HCT116 (cell line): ENCODE measurements at regions not wholly inside any gene's neighbourhood (a gene's known extent, or its start where the extent isn't known, plus 50 kb on each side); places are given as distances from the start of the nearest gene placed in this dataset.

ENCODE experiments used
- ATAC-seq: fragments of 200-7000 bp; cut with Tn5 transposase; 2 replicates; pipeline ENCODE4 v1.9.1; 2020; ENCODE audit warnings: mild to moderate bottlenecking, moderate library complexity
- BruUV-seq: library from RNA; stranded (reverse); fragments of 400-500 nt; replicated peaks from 2 replicates; lab custom pipeline; 2021; lab: Mats Ljungman, UMichigan
- CTCF ChIA-PET: fragments of 300-600 bp; sonication (Branson Sonifier 250); formaldehyde crosslinking; loops from one replicate; lab custom pipeline; 2021; ENCODE audit warnings: antibody characterized with exemption; lab: Charles Lee
- POLR2A ChIA-PET: fragments of 300-600, 350-600 bp; sonication (Branson Sonifier 250); formaldehyde crosslinking; loops from one replicate; lab custom pipeline; 2021; ENCODE audit warnings: antibody characterized with exemption; lab: Charles Lee
- RAD21 ChIA-PET, 2 experiments: fragments of 300-600 bp; sonication (Branson Sonifier 250); formaldehyde crosslinking; loops; one replicate each; lab custom pipeline; 2023; ENCODE audit warnings: low total read pairs in 2 of 2; ENCODE audit not compliant: uncharacterized antibody in 2 of 2, unreplicated experiment in 2 of 2, low non-redundant PET in 1 of 2; lab: Charles Lee
- DNase-seq: peaks from one replicate; pipeline ENCODE4 v3.0.0-alpha.2; 2010; ENCODE audit warnings: low read depth, low spot score
- H2AFZ ChIP-seq: fragments of 200-600 bp; shearing (Covaris generic), sonication (generic); 2 replicates; pipeline ENCODE4 v1.6.1; 2017; ENCODE audit warnings: low read depth, mixed run types, mixed read lengths, antibody characterized with exemption, low read length; ENCODE audit not compliant: poor library complexity, severe bottlenecking
- H3K27ac ChIP-seq: 2 replicates; pipeline ENCODE4 v1.5.1; 2012; ENCODE audit warnings: low read depth, low read length
- H3K27me3 ChIP-seq: fragments of 200-600 bp; sonication (generic); 2 replicates; pipeline ENCODE4 v1.6.1; 2016; ENCODE audit warnings: mixed run types, low read length, mixed read lengths; ENCODE audit not compliant: insufficient read depth
- H3K36me3 ChIP-seq, 2 experiments: fragments of 200-500 bp in 1 of 2; fragments of 200-600 bp in 1 of 2; sonication (Bioruptor generic) in 1 of 2; sonication (generic) in 1 of 2; 2 replicates each; pipeline versions ENCODE4 v1.5.1 to v1.6.1; 2014 to 2016; ENCODE audit warnings: low read length in 2 of 2, inconsistent platforms in 1 of 2, mixed read lengths in 1 of 2, mixed run types in 1 of 2; ENCODE audit not compliant: insufficient read depth in 2 of 2, control insufficient read depth in 1 of 2
- H3K4me1 ChIP-seq, 2 experiments: fragments of 200-600 bp in 1 of 2; sonication (generic) in 1 of 2; 2 replicates each; pipeline versions ENCODE4 v1.5.1 to v1.6.1; 2012 to 2017; ENCODE audit warnings: low read length in 2 of 2, inconsistent platforms in 1 of 2, mild to moderate bottlenecking in 1 of 2, mixed read lengths in 1 of 2, mixed run types in 1 of 2, moderate library complexity in 1 of 2; ENCODE audit not compliant: insufficient read depth in 2 of 2, control insufficient read depth in 1 of 2
- H3K4me2 ChIP-seq: fragments of 200-600 bp; sonication (generic); 2 replicates; pipeline ENCODE4 v1.6.1; 2017; ENCODE audit warnings: mixed run types, low read length, mixed read lengths
- H3K4me3 ChIP-seq, 2 experiments: fragments of 200-600 bp in 1 of 2; sonication (generic) in 1 of 2; replicated peaks in 1 of 2; 2 replicates each; pipeline ENCODE4 v1.5.1; 2011 to 2016; ENCODE audit warnings: low read length in 2 of 2, control low read depth in 1 of 2, low read depth in 1 of 2, mild to moderate bottlenecking in 1 of 2, mixed read lengths in 1 of 2, mixed run types in 1 of 2
- H3K79me2 ChIP-seq: fragments of 200-600 bp; sonication (generic); 2 replicates; pipeline ENCODE4 v1.6.1; 2017; ENCODE audit warnings: mild to moderate bottlenecking, mixed run types, low read length, moderate library complexity, mixed read lengths; ENCODE audit not compliant: insufficient read depth
- H3K9ac ChIP-seq: fragments of 200-600 bp; sonication (generic); 2 replicates; pipeline ENCODE4 v1.6.1; 2016; ENCODE audit warnings: low read length, mixed read lengths
- H3K9me2 ChIP-seq: fragments of 200-600 bp; sonication (generic), shearing (Covaris generic); 2 replicates; pipeline ENCODE4 v1.6.1; 2017; ENCODE audit warnings: mixed run types, mild to moderate bottlenecking, moderate library complexity; ENCODE audit not compliant: insufficient read depth
- H3K9me3 ChIP-seq, 2 experiments: fragments of 200-500 bp in 1 of 2; fragments of 200-600 bp in 1 of 2; sonication (Bioruptor generic) in 1 of 2; sonication (generic) in 1 of 2; 2 replicates each; pipeline ENCODE4 v1.6.1; 2014 to 2017; ENCODE audit warnings: low read length in 2 of 2, mixed read lengths in 2 of 2, inconsistent platforms in 1 of 2, low read depth in 1 of 2, mild to moderate bottlenecking in 1 of 2, mixed run types in 1 of 2, moderate library complexity in 1 of 2; ENCODE audit not compliant: control insufficient read depth in 1 of 2, insufficient read depth in 1 of 2
- H4K20me1 ChIP-seq: fragments of 200-600 bp; sonication (generic), shearing (Covaris generic); 2 replicates; pipeline ENCODE4 v1.6.1; 2017; ENCODE audit warnings: mixed run types, mild to moderate bottlenecking, moderate library complexity; ENCODE audit not compliant: insufficient read depth
- CBX3 ChIP-seq: IDR thresholded peaks from 2 replicates; pipeline ENCODE4 v1.6.1; 2012; ENCODE audit warnings: low read depth
- CTCF ChIP-seq, 3 experiments: fragments of 200-600 bp in 1 of 3; sonication (generic) in 1 of 3; IDR thresholded peaks in 2 of 3; conservative IDR thresholded peaks in 1 of 3; 2 replicates each; pipeline ENCODE4 v1.5.1; 2012 to 2017; ENCODE audit warnings: low read depth in 2 of 3, low read length in 2 of 3, antibody characterized with exemption in 1 of 3, borderline replicate concordance in 1 of 3, control low read depth in 1 of 3, mild to moderate bottlenecking in 1 of 3, mixed read lengths in 1 of 3, mixed run types in 1 of 3, moderate library complexity in 1 of 3; ENCODE audit not compliant: insufficient read depth in 1 of 3
- EZH2 ChIP-seq: fragments of 200-600 bp; sonication (generic); IDR thresholded peaks from 2 replicates; pipeline ENCODE4 v1.6.1; 2017; ENCODE audit warnings: antibody characterized with exemption, mixed run types
- EZH2phosphoT487 ChIP-seq: fragments of 200-600 bp; IDR thresholded peaks from 2 replicates; pipeline ENCODE4 v1.6.1; 2018; ENCODE audit warnings: antibody characterized with exemption, borderline replicate concordance
- FOSL1 ChIP-seq: IDR thresholded peaks from 2 replicates; pipeline ENCODE4 v1.6.1; 2012; ENCODE audit warnings: low read depth
- MAX ChIP-seq: IDR thresholded peaks from 2 replicates; pipeline ENCODE4 v1.6.1; 2012
- POLR2A ChIP-seq: IDR thresholded peaks from 2 replicates; pipeline ENCODE4 v1.7.0; 2011; ENCODE audit warnings: borderline replicate concordance; ENCODE audit not compliant: insufficient read depth, insufficient read length; ENCODE audit errors: extremely low read depth
- POLR2AphosphoS5 ChIP-seq: IDR thresholded peaks from 2 replicates; pipeline ENCODE4 v1.6.1; 2011; ENCODE audit warnings: mild to moderate bottlenecking, low read depth, low read length, moderate library complexity
- RAD21 ChIP-seq: IDR thresholded peaks from 2 replicates; pipeline ENCODE4 v1.6.1; 2012; ENCODE audit warnings: low read depth, mild to moderate bottlenecking
- SIN3A ChIP-seq: IDR thresholded peaks from 2 replicates; pipeline ENCODE4 v1.6.1; 2012; ENCODE audit warnings: low read depth
- SP1 ChIP-seq: IDR thresholded peaks from 2 replicates; pipeline ENCODE4 v1.6.1; 2012; ENCODE audit warnings: low read depth
- TCF7L2 ChIP-seq: IDR thresholded peaks from 2 replicates; pipeline ENCODE4 v1.7.0; 2011; ENCODE audit warnings: borderline replicate concordance, inconsistent platforms; ENCODE audit not compliant: insufficient read depth, insufficient read length; ENCODE audit errors: extremely low read depth
- intact Hi-C: fragments of 100-400 bp; cut with micrococcal nuclease; formaldehyde crosslinking; loops from 2 replicates; pipeline ENCODE4 v1.10.0; 2022

DNA sequence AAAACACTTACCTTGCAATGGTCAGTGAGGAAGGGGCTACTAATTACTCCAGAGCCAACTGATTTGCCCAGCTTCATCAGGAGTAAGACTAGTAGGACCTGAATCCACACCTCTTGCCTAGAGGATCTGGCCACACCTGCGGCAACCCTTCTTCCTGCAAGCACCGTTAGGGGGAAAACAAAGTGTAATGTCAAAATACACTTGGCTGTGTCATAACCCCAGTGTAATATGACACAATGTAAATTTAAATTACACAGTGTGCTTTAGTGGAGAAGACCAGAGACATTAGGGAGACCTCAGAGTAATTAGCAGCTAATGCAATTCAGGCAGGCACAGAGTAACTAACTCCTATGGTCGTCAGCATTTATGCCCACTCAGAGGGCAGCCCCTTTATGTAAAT, 308.5 kb upstream of the ARRDC4 start:
- POLR2A ChIA-PET, result no interaction called here
- RAD21 ChIA-PET, result no interaction called here

DNA sequence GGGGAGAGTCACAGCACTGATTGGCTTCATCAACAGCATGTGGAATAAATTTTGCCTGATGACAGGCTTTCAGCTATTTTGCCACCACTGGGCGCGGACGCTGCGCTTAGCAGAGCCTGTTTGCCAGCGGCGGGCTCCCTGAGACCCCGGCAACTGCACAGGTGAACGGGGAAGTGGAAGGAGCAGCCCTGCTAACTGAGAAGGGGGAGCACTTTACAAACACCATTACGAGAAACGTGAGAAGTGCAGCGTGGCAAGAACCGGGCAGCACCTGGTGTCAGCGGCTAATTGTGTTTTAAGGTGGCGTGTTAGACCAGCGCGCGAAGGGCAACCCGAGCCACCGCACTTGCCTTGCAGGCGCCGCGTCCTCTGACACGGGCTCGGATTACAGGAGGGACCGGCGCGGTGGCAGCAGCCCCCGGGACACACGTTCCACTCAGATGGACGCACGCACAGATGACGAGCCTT, 307.8 kb upstream of the ARRDC4 start:
- CTCF ChIA-PET, result no interaction called here
- Histone ChIP-seq H3K4me1 (no peaks in the 10 kb centered on the region), H3K9ac (no peak overlapping the region), H3K9me3 (no peaks in the 10 kb centered on the region; a peak in 2 of 4 replicates), H3K4me2 (no peak overlapping the region), H2AFZ (no peak overlapping the region), H3K36me3 (no peaks in the 10 kb centered on the region), H3K9me2 (no peaks in the 10 kb centered on the region), H3K79me2 (no peaks in the 10 kb centered on the region), H4K20me1 (no peaks in the 10 kb centered on the region), H3K27ac (no peak overlapping the region), H3K27me3 (no peaks in the 10 kb centered on the region), H3K4me3 (no peak overlapping the region)
- ATAC-seq (no peak), DNase-seq (no peak)
- TF ChIP-seq POLR2A (no peak), SIN3A (no peak)
- intact Hi-C loops, result no loop called here
- RAD21 ChIA-PET, result no interaction called here
- no TSS peak for BruUV-seq
- POLR2A ChIA-PET, result no interaction called here

More for the DNA sequence above, 308.5 kb upstream of the ARRDC4 start:
- H3K4me2 ChIP-seq, result no peak overlapping the region
- H3K79me2 ChIP-seq, result no peaks in the 10 kb centered on the region
- CTCF ChIA-PET, result no interaction called here
- no peaks in the 10 kb centered on the region for H3K4me1 ChIP-seq
- DNase-seq (no peak), ATAC-seq (no peak)
- H3K27ac ChIP-seq, result no peak overlapping the region
- H3K9ac ChIP-seq, result no peak overlapping the region
- no TSS peak for BruUV-seq
- no peaks in the 10 kb centered on the region for H3K27me3 ChIP-seq
- H2AFZ ChIP-seq, result no peak overlapping the region
- no peak overlapping the region for H3K4me3 ChIP-seq
- intact Hi-C loops, result no loop called here
- H4K20me1 ChIP-seq, result no peaks in the 10 kb centered on the region
- no peaks in the 10 kb centered on the region for H3K9me2 ChIP-seq
- H3K36me3 ChIP-seq, result no peaks in the 10 kb centered on the region
- no peak for TF ChIP-seq MAX
- TF ChIP-seq, all 23 proteins: peak for 0
- no peaks in the 10 kb centered on the region; a peak in 2 of 4 replicates for H3K9me3 ChIP-seq

DNA sequence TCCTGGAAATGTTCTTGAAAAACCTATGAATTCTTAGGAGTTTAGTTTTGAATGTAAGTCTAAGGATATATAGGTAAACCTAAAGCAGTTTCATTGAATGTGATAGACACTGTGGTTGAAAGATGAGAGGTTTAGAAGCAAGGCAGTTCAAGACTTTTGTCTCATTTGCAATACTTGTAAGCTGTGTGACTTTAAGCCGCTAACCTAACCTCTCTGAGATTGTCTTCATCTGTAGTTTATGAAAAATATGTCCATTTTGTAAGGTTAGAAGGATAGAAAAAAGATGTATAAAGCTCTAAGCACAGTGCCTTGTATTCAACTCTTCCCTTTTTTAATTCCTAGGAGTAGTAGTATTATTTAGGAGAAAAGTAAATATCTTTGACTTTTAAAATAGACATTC, 306.6 kb upstream of the ARRDC4 start:
- Histone ChIP-seq H3K4me1 (no peaks in the 10 kb centered on the region), H3K4me2 (no peak overlapping the region), H3K27me3 (no peaks in the 10 kb centered on the region), H3K9me3 (no peaks in the 10 kb centered on the region; a peak in 2 of 4 replicates), H2AFZ (no peak overlapping the region), H3K79me2 (no peaks in the 10 kb centered on the region), H3K27ac (no peak overlapping the region), H3K9me2 (no peaks in the 10 kb centered on the region), H3K4me3 (no peak overlapping the region), H3K9ac (no peak overlapping the region), H3K36me3 (no peaks in the 10 kb centered on the region), H4K20me1 (no peaks in the 10 kb centered on the region)
- intact Hi-C loops, result no loop called here
- ChIA-PET RAD21 (no interaction called here), CTCF (no interaction called here), POLR2A (no interaction called here)
- no TSS peak for BruUV-seq
- DNase-seq (no peak), ATAC-seq (no peak)
- TF ChIP-seq TCF7L2 (no peak), CTCF (IDR thresholded peaks at IDR 0.05 in 2 of 3, conservative IDR thresholded peaks at IDR 0.05 in 1 of 3; ENCODE audit: borderline replicate concordance in 1 of 3, insufficient read depth in 1 of 3, low read depth in 2 of 3, low read length in 2 of 3) (no peak), SP1 (no peak), POLR2A (no peak), SIN3A (no peak), POLR2AphosphoS5 (no peak), CBX3 (no peak), RAD21 (no peak), MAX (no peak), EZH2 (no peak), EZH2phosphoT487 (no peak), FOSL1 (no peak)
